AML-193 (cell line): ENCODE measurements at regions not wholly inside any gene's neighbourhood (a gene's known extent, or its start where the extent isn't known, plus 50 kb on each side); places are given as distances from the start of the nearest gene placed in this dataset.

Experiments used
- DNase-seq, 2 experiments: peaks; one replicate each; lab custom pipeline; 2025; lab: John Stamatoyannopoulos, UW

- DNase-seq, result no peak
Observed at GRCh38 chr5:4229414-4230292, 634.0 kb downstream of the IRX1 start.

- DNase-seq, result no peak
Observed at GRCh38 chr5:4230471-4230785, 634.8 kb downstream of the IRX1 start.

- DNase-seq, result no peak
Observed at GRCh38 chr5:4230786-4231641, 635.4 kb downstream of the IRX1 start.

GRCh38 chr5:4232084-4232483 is 636.5 kb downstream of the IRX1 start:
- no peak for DNase-seq

GRCh38 chr5:4233671-4234070 is 638.0 kb downstream of the IRX1 start:
- DNase-seq, result no peak

- DNase-seq, result no peak
Observed at GRCh38 chr5:4243479-4244264, 648.0 kb downstream of the IRX1 start.

- DNase-seq, result no peak
Observed at GRCh38 chr5:4244306-4244705, 648.7 kb downstream of the IRX1 start.

GRCh38 chr5:4245076-4245475 is 649.4 kb downstream of the IRX1 start:
- DNase-seq, result no peak

GRCh38 chr5:4245511-4245910 is 649.9 kb downstream of the IRX1 start:
- no peak for DNase-seq

- no peak for DNase-seq
Observed at GRCh38 chr5:4246447-4246846, 650.8 kb downstream of the IRX1 start.

- DNase-seq, result no peak
Observed at GRCh38 chr5:4250254-4250653, 654.6 kb downstream of the IRX1 start.

- no peak for DNase-seq
Observed at GRCh38 chr5:4252385-4252784, 656.8 kb downstream of the IRX1 start.

GRCh38 chr5:4254736-4255135 is 659.1 kb downstream of the IRX1 start:
- DNase-seq, result no peak

GRCh38 chr5:4255441-4255840 is 659.8 kb downstream of the IRX1 start:
- DNase-seq, result no peak

- no peak for DNase-seq
Observed at GRCh38 chr5:4258170-4258569, 662.5 kb downstream of the IRX1 start.

GRCh38 chr5:4271193-4271592 is 675.6 kb downstream of the IRX1 start:
- no peak for DNase-seq

- no peak for DNase-seq
Observed at GRCh38 chr5:4275232-4275631, 679.6 kb downstream of the IRX1 start.

GRCh38 chr5:4294878-4295277 is 699.2 kb downstream of the IRX1 start:
- DNase-seq, result no peak

- no peak for DNase-seq
Observed at GRCh38 chr5:4295663-4296339, 700.2 kb downstream of the IRX1 start.

- no peak for DNase-seq
Observed at GRCh38 chr5:4306057-4306456, 710.4 kb downstream of the IRX1 start.

GRCh38 chr5:4309026-4309425 is 713.4 kb downstream of the IRX1 start:
- no peak for DNase-seq

- no peak for DNase-seq
Observed at GRCh38 chr5:4313138-4313537, 717.5 kb downstream of the IRX1 start.
